HepG2 (cell line): ENCODE measurements at regions not wholly inside any gene's neighbourhood (a gene's known extent, or its start where the extent isn't known, plus 50 kb on each side); places are given as distances from the start of the nearest gene placed in this dataset.

Source experiments
- ATAC-seq: fragments of 200-7000 bp; cut with Tn5 transposase; 3 replicates; pipeline ENCODE4 v1.9.1; 2020; ENCODE audit warnings: mild to moderate bottlenecking, moderate library complexity
- BruUV-seq: library from RNA; stranded (reverse); fragments of 400-500 nt; replicated peaks from 2 replicates; lab custom pipeline; 2021; lab: Mats Ljungman, UMichigan
- CTCF ChIA-PET: fragments of 300-600 bp; formaldehyde crosslinking; extraction: SDS; loops from one replicate; lab custom pipeline; 2021; ENCODE audit warnings: low total read pairs, inconsistent platforms, low intra/inter-chr PET ratio; lab: Yijun Ruan, JAX
- POLR2A ChIA-PET: fragments of 350-600 bp; sonication (Branson Sonifier 250); formaldehyde crosslinking; loops from one replicate; lab custom pipeline; 2020; ENCODE audit warnings: antibody characterized with exemption, inconsistent platforms; lab: Yijun Ruan, JAX
- DNase-seq: peaks from one replicate; pipeline ENCODE4 v3.0.0-alpha.2; 2015; ENCODE audit warnings: low spot score
- FAIRE-seq: peaks from 3 replicates; lab custom pipeline; 2011; peaks lifted over from hg19 to GRCh38; lab: Jason Lieb, UNC
- H2AFZ ChIP-seq: one replicate; pipeline ENCODE4 v1.6.1; 2011; ENCODE audit warnings: low read length, inconsistent platforms
- H3K27ac ChIP-seq: fragments of 300-600 bp; 3 replicates; pipeline ENCODE4 v1.8.0; 2011; ENCODE audit warnings: mixed run types, mild to moderate bottlenecking, mixed read lengths, low read length, inconsistent platforms; ENCODE audit not compliant: insufficient read depth; ENCODE audit errors: extremely low read length
- H3K27me3 ChIP-seq, 2 experiments: fragments of 200-600 bp in 1 of 2; 2 replicates in 1 of 2; 3 replicates in 1 of 2; pipeline versions ENCODE4 v1.6.0 to v1.8.0; 2011; ENCODE audit warnings: low read length in 2 of 2, mild to moderate bottlenecking in 2 of 2, moderate library complexity in 2 of 2, inconsistent platforms in 1 of 2; ENCODE audit not compliant: insufficient read depth in 2 of 2, control insufficient read depth in 1 of 2
- H3K36me3 ChIP-seq, 2 experiments: fragments of 200-600 bp in 1 of 2; replicated peaks in 1 of 2; 2 replicates in 1 of 2; 3 replicates in 1 of 2; pipeline versions ENCODE4 v1.5.1 to v1.8.0; 2011; ENCODE audit warnings: low read length in 2 of 2, inconsistent platforms in 1 of 2; ENCODE audit not compliant: insufficient read depth in 2 of 2, control insufficient read depth in 1 of 2
- H3K4me1 ChIP-seq: 2 replicates; pipeline ENCODE4 v1.5.1; 2012; ENCODE audit warnings: low read length, inconsistent platforms; ENCODE audit not compliant: insufficient read depth
- H3K4me2 ChIP-seq: 2 replicates; pipeline ENCODE4 v1.6.0; 2011; ENCODE audit warnings: low read depth, low read length, inconsistent platforms
- H3K4me3 ChIP-seq, 3 experiments: fragments of 200-600 bp in 1 of 3; sonication (generic), shearing (Covaris generic) in 1 of 3; replicated peaks in 1 of 3; 2 replicates each; pipeline ENCODE4 v1.5.1; 2011 to 2016; ENCODE audit warnings: low read length in 3 of 3, inconsistent platforms in 2 of 3, low read depth in 2 of 3, mild to moderate bottlenecking in 2 of 3, control low read depth in 1 of 3, mixed read lengths in 1 of 3; ENCODE audit not compliant: insufficient read depth in 1 of 3
- H3K79me2 ChIP-seq: one replicate; pipeline ENCODE4 v1.6.1; 2011; ENCODE audit warnings: low read length, inconsistent platforms; ENCODE audit not compliant: insufficient read depth
- H3K9ac ChIP-seq: 2 replicates; pipeline ENCODE4 v1.6.0; 2011; ENCODE audit warnings: mild to moderate bottlenecking, low read depth, low read length, inconsistent platforms; ENCODE audit not compliant: insufficient read depth
- H3K9me3 ChIP-seq: 2 replicates; pipeline ENCODE4 v1.5.1; 2012; ENCODE audit warnings: mild to moderate bottlenecking, low read length
- H4K20me1 ChIP-seq: 2 replicates; pipeline ENCODE4 v1.6.0; 2011; ENCODE audit warnings: inconsistent platforms, mild to moderate bottlenecking, low read length, moderate library complexity; ENCODE audit not compliant: insufficient read depth
- ATF7-NPFF ChIP-seq: sonication (generic); formaldehyde crosslinking; IDR thresholded peaks from 2 replicates; pipeline ENCODE4 v1.8.1; 2023; ENCODE audit warnings: mild to moderate bottlenecking, low read depth, missing genetic modification reagents, moderate library complexity
- DPF2 ChIP-seq: sonication (generic); formaldehyde crosslinking; IDR thresholded peaks from 2 replicates; pipeline ENCODE4 v1.4.0; 2020; ENCODE audit warnings: mild to moderate bottlenecking, low read depth, missing genetic modification reagents, borderline replicate concordance
- KLF16 ChIP-seq, 2 experiments: sonication (generic) in 1 of 2; formaldehyde crosslinking in 1 of 2; IDR thresholded peaks; 2 replicates each; pipeline versions ENCODE4 v1.6.1 to v1.8.0; 2016 to 2023; ENCODE audit warnings: missing genetic modification reagents in 2 of 2, missing compliant biosample characterization in 1 of 2
- MTF2 ChIP-seq: sonication (generic); formaldehyde crosslinking; IDR thresholded peaks from 2 replicates; pipeline ENCODE4 v1.5.0; 2020; ENCODE audit warnings: missing genetic modification reagents, borderline replicate concordance
- NFRKB ChIP-seq: fragments of 450-650 bp; IDR thresholded peaks from 2 replicates; pipeline ENCODE4 v1.6.1; 2017
- NFYB ChIP-seq: sonication (generic); formaldehyde crosslinking; IDR thresholded peaks from 2 replicates; pipeline ENCODE4 v1.4.0; 2020; ENCODE audit warnings: missing genetic modification reagents
- PTBP1 ChIP-seq: fragments of 200-400 bp; formaldehyde crosslinking; IDR thresholded peaks from 2 replicates; pipeline ENCODE4 v1.6.1; 2018; ENCODE audit warnings: low read length, low read depth; ENCODE audit not compliant: poor library complexity, severe bottlenecking
- SMARCE1 ChIP-seq: fragments of 450-650 bp; IDR thresholded peaks from 2 replicates; pipeline ENCODE4 v1.6.1; 2017; ENCODE audit warnings: borderline replicate concordance
- TEAD3 ChIP-seq: optimal IDR thresholded peaks from 2 replicates; pipeline ENCODE3; 2016; ENCODE audit warnings: borderline replicate concordance
- ZNF83 ChIP-seq: sonication (generic); formaldehyde crosslinking; IDR thresholded peaks from 2 replicates; pipeline ENCODE4 v1.4.0; 2020; ENCODE audit warnings: missing genetic modification reagents, mild to moderate bottlenecking, borderline replicate concordance
- ZSCAN30 ChIP-seq: sonication (generic); formaldehyde crosslinking; IDR thresholded peaks from 2 replicates; pipeline ENCODE4 v1.5.0; 2020; ENCODE audit warnings: mild to moderate bottlenecking, missing genetic modification reagents
- WGBS: methylation state at CpG from one replicate; pipeline ENCODE4 v1.1.6; 2017; ENCODE audit warnings: low lambda C conversion rate; 5-methylcytosine and 5-hydroxymethylcytosine counted together
- in situ Hi-C: cut with HindIII; loops from 2 replicates; pipeline ENCODE4 v1.10.0; 2017; ENCODE audit warnings: low pct_unique_long_range_greater_than_20kb; ENCODE audit not compliant: extremely low pct_ligation_motif_present
- intact Hi-C: fragments of 100-400 bp; cut with micrococcal nuclease; formaldehyde crosslinking; loops from one replicate; pipeline ENCODE4 v1.10.0; 2022; ENCODE audit not compliant: unreplicated experiment
- TF ChIP-seq, protein P1 (sequence below): sonication (generic); formaldehyde crosslinking; IDR thresholded peaks from 2 replicates; pipeline ENCODE4 v1.9.0; 2021; ENCODE audit warnings: mild to moderate bottlenecking, missing genetic modification reagents
- TF ChIP-seq, protein P2 (sequence below): sonication (generic); formaldehyde crosslinking; conservative IDR thresholded peaks from 2 replicates; pipeline ENCODE4 v1.5.0; 2020; ENCODE audit warnings: missing genetic modification reagents
- TF ChIP-seq, protein P3 (sequence below): sonication (generic); formaldehyde crosslinking; IDR thresholded peaks from 2 replicates; pipeline ENCODE4 v1.4.0; 2020; ENCODE audit warnings: missing genetic modification reagents

DNA sequence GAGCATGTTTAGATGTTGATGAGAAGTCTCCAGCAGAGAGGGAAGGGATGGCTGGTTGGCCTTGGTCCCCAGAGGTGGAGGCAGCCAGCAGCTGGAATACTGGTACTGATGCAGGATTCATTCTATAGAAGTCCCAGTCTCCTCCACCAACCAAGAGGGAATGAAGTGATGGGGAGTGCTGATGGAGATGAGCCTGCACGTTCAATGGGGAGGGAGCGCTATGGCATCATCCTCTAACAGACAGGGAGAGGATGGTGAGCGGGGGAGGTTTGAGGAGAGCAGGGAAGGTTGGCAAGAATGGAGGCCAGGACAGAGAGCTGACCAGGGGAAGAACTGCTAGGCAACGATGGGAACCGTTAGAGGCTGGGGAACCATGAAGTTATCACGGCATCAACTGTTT is 159.8 kb upstream of the MVB12B start:
- no peak for DNase-seq
- in situ Hi-C loops (no loop called here), intact Hi-C loops (no loop called here)
- FAIRE-seq, result no peak
- ChIA-PET POLR2A (no interaction called here), CTCF (no interaction called here)
- Histone ChIP-seq H3K36me3 (no peaks in the 10 kb centered on the region), H3K9ac (no peak overlapping the region), H4K20me1 (no peaks in the 10 kb centered on the region), H3K4me1 (no peaks in the 10 kb centered on the region), H3K9me3 (no peaks in the 10 kb centered on the region), H3K79me2 (no peaks in the 10 kb centered on the region), H3K27ac (no peak overlapping the region), H2AFZ (no peak overlapping the region), H3K4me3 (no peak overlapping the region), H3K4me2 (no peak overlapping the region), H3K27me3 (peaks cover 6 to 67% of the 10 kb centered on the region in 2 experiments)
- ATAC-seq, result no peak
- 14% methylated on average over 6 of the region's 6 CpGs for WGBS
- TF ChIP-seq MTF2 (no peak), SMARCE1 (no peak), NFRKB (no peak), ZNF83 (no peak), ZSCAN30 (CRISPR knock-in tag) (no peak), KLF16 (CRISPR knock-in tag; IDR thresholded peaks at IDR 0.05) (no peak), TEAD3 (CRISPR knock-in tag) (no peak), ATF7-NPFF (no peak), DPF2 (CRISPR knock-in tag) (no peak), PTBP1 (no peak), NFYB (CRISPR knock-in tag) (no peak)
- TF ChIP-seq, protein P1, sequence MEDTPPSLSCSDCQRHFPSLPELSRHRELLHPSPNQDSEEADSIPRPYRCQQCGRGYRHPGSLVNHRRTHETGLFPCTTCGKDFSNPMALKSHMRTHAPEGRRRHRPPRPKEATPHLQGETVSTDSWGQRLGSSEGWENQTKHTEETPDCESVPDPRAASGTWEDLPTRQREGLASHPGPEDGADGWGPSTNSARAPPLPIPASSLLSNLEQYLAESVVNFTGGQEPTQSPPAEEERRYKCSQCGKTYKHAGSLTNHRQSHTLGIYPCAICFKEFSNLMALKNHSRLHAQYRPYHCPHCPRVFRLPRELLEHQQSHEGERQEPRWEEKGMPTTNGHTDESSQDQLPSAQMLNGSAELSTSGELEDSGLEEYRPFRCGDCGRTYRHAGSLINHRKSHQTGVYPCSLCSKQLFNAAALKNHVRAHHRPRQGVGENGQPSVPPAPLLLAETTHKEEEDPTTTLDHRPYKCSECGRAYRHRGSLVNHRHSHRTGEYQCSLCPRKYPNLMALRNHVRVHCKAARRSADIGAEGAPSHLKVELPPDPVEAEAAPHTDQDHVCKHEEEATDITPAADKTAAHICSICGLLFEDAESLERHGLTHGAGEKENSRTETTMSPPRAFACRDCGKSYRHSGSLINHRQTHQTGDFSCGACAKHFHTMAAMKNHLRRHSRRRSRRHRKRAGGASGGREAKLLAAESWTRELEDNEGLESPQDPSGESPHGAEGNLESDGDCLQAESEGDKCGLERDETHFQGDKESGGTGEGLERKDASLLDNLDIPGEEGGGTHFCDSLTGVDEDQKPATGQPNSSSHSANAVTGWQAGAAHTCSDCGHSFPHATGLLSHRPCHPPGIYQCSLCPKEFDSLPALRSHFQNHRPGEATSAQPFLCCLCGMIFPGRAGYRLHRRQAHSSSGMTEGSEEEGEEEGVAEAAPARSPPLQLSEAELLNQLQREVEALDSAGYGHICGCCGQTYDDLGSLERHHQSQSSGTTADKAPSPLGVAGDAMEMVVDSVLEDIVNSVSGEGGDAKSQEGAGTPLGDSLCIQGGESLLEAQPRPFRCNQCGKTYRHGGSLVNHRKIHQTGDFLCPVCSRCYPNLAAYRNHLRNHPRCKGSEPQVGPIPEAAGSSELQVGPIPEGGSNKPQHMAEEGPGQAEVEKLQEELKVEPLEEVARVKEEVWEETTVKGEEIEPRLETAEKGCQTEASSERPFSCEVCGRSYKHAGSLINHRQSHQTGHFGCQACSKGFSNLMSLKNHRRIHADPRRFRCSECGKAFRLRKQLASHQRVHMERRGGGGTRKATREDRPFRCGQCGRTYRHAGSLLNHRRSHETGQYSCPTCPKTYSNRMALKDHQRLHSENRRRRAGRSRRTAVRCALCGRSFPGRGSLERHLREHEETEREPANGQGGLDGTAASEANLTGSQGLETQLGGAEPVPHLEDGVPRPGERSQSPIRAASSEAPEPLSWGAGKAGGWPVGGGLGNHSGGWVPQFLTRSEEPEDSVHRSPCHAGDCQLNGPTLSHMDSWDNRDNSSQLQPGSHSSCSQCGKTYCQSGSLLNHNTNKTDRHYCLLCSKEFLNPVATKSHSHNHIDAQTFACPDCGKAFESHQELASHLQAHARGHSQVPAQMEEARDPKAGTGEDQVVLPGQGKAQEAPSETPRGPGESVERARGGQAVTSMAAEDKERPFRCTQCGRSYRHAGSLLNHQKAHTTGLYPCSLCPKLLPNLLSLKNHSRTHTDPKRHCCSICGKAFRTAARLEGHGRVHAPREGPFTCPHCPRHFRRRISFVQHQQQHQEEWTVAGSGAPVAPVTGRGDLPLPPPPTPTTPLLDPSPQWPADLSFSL (CRISPR knock-in tag), result no peak
- TF ChIP-seq, protein P2, sequence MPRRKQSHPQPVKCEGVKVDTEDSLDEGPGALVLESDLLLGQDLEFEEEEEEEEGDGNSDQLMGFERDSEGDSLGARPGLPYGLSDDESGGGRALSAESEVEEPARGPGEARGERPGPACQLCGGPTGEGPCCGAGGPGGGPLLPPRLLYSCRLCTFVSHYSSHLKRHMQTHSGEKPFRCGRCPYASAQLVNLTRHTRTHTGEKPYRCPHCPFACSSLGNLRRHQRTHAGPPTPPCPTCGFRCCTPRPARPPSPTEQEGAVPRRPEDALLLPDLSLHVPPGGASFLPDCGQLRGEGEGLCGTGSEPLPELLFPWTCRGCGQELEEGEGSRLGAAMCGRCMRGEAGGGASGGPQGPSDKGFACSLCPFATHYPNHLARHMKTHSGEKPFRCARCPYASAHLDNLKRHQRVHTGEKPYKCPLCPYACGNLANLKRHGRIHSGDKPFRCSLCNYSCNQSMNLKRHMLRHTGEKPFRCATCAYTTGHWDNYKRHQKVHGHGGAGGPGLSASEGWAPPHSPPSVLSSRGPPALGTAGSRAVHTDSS (CRISPR knock-in tag), result no peak
- TF ChIP-seq, protein P3, sequence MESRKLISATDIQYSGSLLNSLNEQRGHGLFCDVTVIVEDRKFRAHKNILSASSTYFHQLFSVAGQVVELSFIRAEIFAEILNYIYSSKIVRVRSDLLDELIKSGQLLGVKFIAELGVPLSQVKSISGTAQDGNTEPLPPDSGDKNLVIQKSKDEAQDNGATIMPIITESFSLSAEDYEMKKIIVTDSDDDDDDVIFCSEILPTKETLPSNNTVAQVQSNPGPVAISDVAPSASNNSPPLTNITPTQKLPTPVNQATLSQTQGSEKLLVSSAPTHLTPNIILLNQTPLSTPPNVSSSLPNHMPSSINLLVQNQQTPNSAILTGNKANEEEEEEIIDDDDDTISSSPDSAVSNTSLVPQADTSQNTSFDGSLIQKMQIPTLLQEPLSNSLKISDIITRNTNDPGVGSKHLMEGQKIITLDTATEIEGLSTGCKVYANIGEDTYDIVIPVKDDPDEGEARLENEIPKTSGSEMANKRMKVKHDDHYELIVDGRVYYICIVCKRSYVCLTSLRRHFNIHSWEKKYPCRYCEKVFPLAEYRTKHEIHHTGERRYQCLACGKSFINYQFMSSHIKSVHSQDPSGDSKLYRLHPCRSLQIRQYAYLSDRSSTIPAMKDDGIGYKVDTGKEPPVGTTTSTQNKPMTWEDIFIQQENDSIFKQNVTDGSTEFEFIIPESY (CRISPR knock-in tag), result no peak
- no TSS peak for BruUV-seq
